PFSK-1 (cell line): ENCODE measurements at regions not wholly inside any gene's neighbourhood (a gene's known extent, or its start where the extent isn't known, plus 50 kb on each side); places are given as distances from the start of the nearest gene placed in this dataset.

ENCODE experiments used
- FOXP2 ChIP-seq: optimal IDR thresholded peaks from 2 replicates; pipeline ENCODE3; 2011; ENCODE audit warnings: borderline replicate concordance, control low read depth, inconsistent platforms; ENCODE audit not compliant: insufficient read depth; ENCODE audit errors: extremely low read length, extremely low read depth
- POLR2AphosphoS5 ChIP-seq: IDR thresholded peaks from 2 replicates; pipeline ENCODE4 v1.6.1; 2012; ENCODE audit warnings: low read depth, mild to moderate bottlenecking, control low read depth, low read length, moderate library complexity
- REST ChIP-seq, 2 experiments: IDR thresholded peaks; 2 replicates each; pipeline versions ENCODE4 v1.6.1 to v1.8.0; 2011 to 2012; ENCODE audit warnings: low read depth in 2 of 2, low read length in 2 of 2, control low read depth in 1 of 2, inconsistent platforms in 1 of 2, mild to moderate bottlenecking in 1 of 2, moderate library complexity in 1 of 2; ENCODE audit not compliant: insufficient read depth in 1 of 2
- SIN3A ChIP-seq: IDR thresholded peaks from 2 replicates; pipeline ENCODE4 v1.6.1; 2012; ENCODE audit warnings: mild to moderate bottlenecking, low read length, moderate library complexity, borderline replicate concordance; ENCODE audit not compliant: insufficient read depth
- TAF1 ChIP-seq: IDR thresholded peaks from 2 replicates; pipeline ENCODE4 v1.6.1; 2012; ENCODE audit warnings: low read length, control low read depth, borderline replicate concordance; ENCODE audit not compliant: insufficient read depth

- TF ChIP-seq POLR2AphosphoS5 (no peak), REST (IDR thresholded peaks at IDR 0.05; ENCODE audit: insufficient read depth in 1 of 2, low read depth in 2 of 2, low read length in 2 of 2) (no peak), FOXP2 (no peak), TAF1 (no peak)
Observed at GRCh38 chr2:237011206-237011795, 74.4 kb upstream of the COPS8 start.

GRCh38 chr2:237012004-237012403, 73.7 kb upstream of the COPS8 start:
- TF ChIP-seq FOXP2 (no peak), REST (IDR thresholded peaks at IDR 0.05; ENCODE audit: insufficient read depth in 1 of 2, low read depth in 2 of 2, low read length in 2 of 2) (no peak), POLR2AphosphoS5 (no peak), SIN3A (no peak), TAF1 (no peak)

- no peak for TF ChIP-seq POLR2AphosphoS5
- no peak for TF ChIP-seq SIN3A
- TF ChIP-seq TAF1 = no peak
- no peak for TF ChIP-seq REST (IDR thresholded peaks at IDR 0.05; ENCODE audit: insufficient read depth in 1 of 2, low read depth in 2 of 2, low read length in 2 of 2)
- TF ChIP-seq FOXP2 = no peak
Observed at GRCh38 chr2:237012577-237013267, 73.0 kb upstream of the COPS8 start.

- TF ChIP-seq FOXP2 (no peak), REST (IDR thresholded peaks at IDR 0.05; ENCODE audit: insufficient read depth in 1 of 2, low read depth in 2 of 2, low read length in 2 of 2) (no peak), TAF1 (no peak), SIN3A (no peak), POLR2AphosphoS5 (no peak)
Observed at GRCh38 chr2:237016121-237016915, 69.4 kb upstream of the COPS8 start.
